Fibroblast of the conjunctiva (primary cell): ENCODE measurements at regions not wholly inside any gene's neighbourhood (a gene's known extent, or its start where the extent isn't known, plus 50 kb on each side); places are given as distances from the start of the nearest gene placed in this dataset.

Experiments
- DNase-seq: peaks from one replicate; pipeline ENCODE4 v3.0.0-alpha.2; 2010; ENCODE audit warnings: low read depth

GRCh38 chr7:81366546-81366945 lies 403.3 kb downstream of the HGF start:
- DNase-seq = no peak

- no peak for DNase-seq
These were observed 408.0 kb downstream of the HGF start for GRCh38 chr7:81361769-81362312.

- no peak for DNase-seq
These were observed 413.9 kb downstream of the HGF start for GRCh38 chr7:81355911-81356310.

GRCh38 chr7:81349044-81349443 lies 420.8 kb downstream of the HGF start:
- DNase-seq = no peak

- no peak for DNase-seq
These were observed 421.1 kb upstream of the SEMA3C start for GRCh38 chr7:81339946-81340345.

GRCh38 chr7:81333536-81333935 lies 414.7 kb upstream of the SEMA3C start:
- DNase-seq = no peak

- no peak for DNase-seq
These were observed 414.2 kb upstream of the SEMA3C start for GRCh38 chr7:81333004-81333403.

- DNase-seq = no peak
These were observed 412.5 kb upstream of the SEMA3C start for GRCh38 chr7:81331061-81332018.

- no peak for DNase-seq
These were observed 411.3 kb upstream of the SEMA3C start for GRCh38 chr7:81330108-81330507.

GRCh38 chr7:81327468-81328266 lies 408.8 kb upstream of the SEMA3C start:
- DNase-seq = no peak

GRCh38 chr7:81321949-81322348 lies 403.1 kb upstream of the SEMA3C start:
- no peak for DNase-seq

- DNase-seq = no peak
These were observed 398.9 kb upstream of the SEMA3C start for GRCh38 chr7:81317741-81318140.

- peak; percentile 54 for DNase-seq
These were observed 389.9 kb upstream of the SEMA3C start for GRCh38 chr7:81308643-81309322.

- DNase-seq = no peak
These were observed 383.0 kb upstream of the SEMA3C start for GRCh38 chr7:81301815-81302214.

- DNase-seq = no peak
These were observed 381.9 kb upstream of the SEMA3C start for GRCh38 chr7:81300753-81301152.

- no peak for DNase-seq
These were observed 380.9 kb upstream of the SEMA3C start for GRCh38 chr7:81299711-81300110.

- DNase-seq = peak; percentile 93
These were observed 380.3 kb upstream of the SEMA3C start for GRCh38 chr7:81298951-81299666.

GRCh38 chr7:81297317-81297716 lies 378.5 kb upstream of the SEMA3C start:
- DNase-seq = no peak

- DNase-seq = no peak
These were observed 377.9 kb upstream of the SEMA3C start for GRCh38 chr7:81296726-81297125.

- no peak for DNase-seq
These were observed 376.2 kb upstream of the SEMA3C start for GRCh38 chr7:81294897-81295515.

GRCh38 chr7:81293806-81294205 lies 375.0 kb upstream of the SEMA3C start:
- DNase-seq = no peak
